ENCODE measurements at regions not wholly inside any gene's neighbourhood (a gene's known extent, or its start where the extent isn't known, plus 50 kb on each side); places are given as distances from the start of the nearest gene placed in this dataset.

GRCh38 chr4:38231626-38232025, 271.4 kb downstream of the PTTG2 start (continued):
- TF ChIP-seq, protein P1, sequence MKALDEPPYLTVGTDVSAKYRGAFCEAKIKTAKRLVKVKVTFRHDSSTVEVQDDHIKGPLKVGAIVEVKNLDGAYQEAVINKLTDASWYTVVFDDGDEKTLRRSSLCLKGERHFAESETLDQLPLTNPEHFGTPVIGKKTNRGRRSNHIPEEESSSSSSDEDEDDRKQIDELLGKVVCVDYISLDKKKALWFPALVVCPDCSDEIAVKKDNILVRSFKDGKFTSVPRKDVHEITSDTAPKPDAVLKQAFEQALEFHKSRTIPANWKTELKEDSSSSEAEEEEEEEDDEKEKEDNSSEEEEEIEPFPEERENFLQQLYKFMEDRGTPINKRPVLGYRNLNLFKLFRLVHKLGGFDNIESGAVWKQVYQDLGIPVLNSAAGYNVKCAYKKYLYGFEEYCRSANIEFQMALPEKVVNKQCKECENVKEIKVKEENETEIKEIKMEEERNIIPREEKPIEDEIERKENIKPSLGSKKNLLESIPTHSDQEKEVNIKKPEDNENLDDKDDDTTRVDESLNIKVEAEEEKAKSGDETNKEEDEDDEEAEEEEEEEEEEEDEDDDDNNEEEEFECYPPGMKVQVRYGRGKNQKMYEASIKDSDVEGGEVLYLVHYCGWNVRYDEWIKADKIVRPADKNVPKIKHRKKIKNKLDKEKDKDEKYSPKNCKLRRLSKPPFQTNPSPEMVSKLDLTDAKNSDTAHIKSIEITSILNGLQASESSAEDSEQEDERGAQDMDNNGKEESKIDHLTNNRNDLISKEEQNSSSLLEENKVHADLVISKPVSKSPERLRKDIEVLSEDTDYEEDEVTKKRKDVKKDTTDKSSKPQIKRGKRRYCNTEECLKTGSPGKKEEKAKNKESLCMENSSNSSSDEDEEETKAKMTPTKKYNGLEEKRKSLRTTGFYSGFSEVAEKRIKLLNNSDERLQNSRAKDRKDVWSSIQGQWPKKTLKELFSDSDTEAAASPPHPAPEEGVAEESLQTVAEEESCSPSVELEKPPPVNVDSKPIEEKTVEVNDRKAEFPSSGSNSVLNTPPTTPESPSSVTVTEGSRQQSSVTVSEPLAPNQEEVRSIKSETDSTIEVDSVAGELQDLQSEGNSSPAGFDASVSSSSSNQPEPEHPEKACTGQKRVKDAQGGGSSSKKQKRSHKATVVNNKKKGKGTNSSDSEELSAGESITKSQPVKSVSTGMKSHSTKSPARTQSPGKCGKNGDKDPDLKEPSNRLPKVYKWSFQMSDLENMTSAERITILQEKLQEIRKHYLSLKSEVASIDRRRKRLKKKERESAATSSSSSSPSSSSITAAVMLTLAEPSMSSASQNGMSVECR (CRISPR knock-in tag; IDR thresholded peaks at IDR 0.05; ENCODE audit: borderline replicate concordance): no peak
- TF ChIP-seq JUN (CRISPR knock-in tag; IDR thresholded peaks at IDR 0.05) (no peak), ZNF317 (CRISPR knock-in tag; IDR thresholded peaks at IDR 0.05; ENCODE audit: borderline replicate concordance, low read depth) (no peak), TEAD1 (CRISPR knock-in tag; IDR thresholded peaks at IDR 0.05) (no peak), ZBTB43 (CRISPR knock-in tag; IDR thresholded peaks at IDR 0.05) (no peak)
- TF ChIP-seq, protein P2, sequence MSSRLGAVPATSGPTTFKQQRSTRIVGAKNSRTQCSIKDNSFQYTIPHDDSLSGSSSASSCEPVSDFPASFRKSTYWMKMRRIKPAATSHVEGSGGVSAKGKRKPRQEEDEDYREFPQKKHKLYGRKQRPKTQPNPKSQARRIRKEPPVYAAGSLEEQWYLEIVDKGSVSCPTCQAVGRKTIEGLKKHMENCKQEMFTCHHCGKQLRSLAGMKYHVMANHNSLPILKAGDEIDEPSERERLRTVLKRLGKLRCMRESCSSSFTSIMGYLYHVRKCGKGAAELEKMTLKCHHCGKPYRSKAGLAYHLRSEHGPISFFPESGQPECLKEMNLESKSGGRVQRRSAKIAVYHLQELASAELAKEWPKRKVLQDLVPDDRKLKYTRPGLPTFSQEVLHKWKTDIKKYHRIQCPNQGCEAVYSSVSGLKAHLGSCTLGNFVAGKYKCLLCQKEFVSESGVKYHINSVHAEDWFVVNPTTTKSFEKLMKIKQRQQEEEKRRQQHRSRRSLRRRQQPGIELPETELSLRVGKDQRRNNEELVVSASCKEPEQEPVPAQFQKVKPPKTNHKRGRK (CRISPR knock-in tag; IDR thresholded peaks at IDR 0.05; ENCODE audit: borderline replicate concordance): no peak

GRCh38 chr4:38232741-38233140, 272.5 kb downstream of the PTTG2 start:
- ATAC-seq (no peak), DNase-seq (ENCODE audit: low spot score) (no peak)
- Mint-ChIP-seq H3K9me3 (peaks cover 13% of the 10 kb centered on the region), H3K4me1 (peaks cover 5% of the 10 kb centered on the region), H3K27me3 (ENCODE audit: low read depth) (no peaks in the 10 kb centered on the region; the same call in 1 of the 2 replicates), H3K4me3 (no peak overlapping the region), H3K36me3 (no peaks in the 10 kb centered on the region), H3K27ac (no peak overlapping the region)
- POLR2A ChIA-PET: no interaction called here
- TF ChIP-seq JUN (CRISPR knock-in tag; IDR thresholded peaks at IDR 0.05) (no peak), ZMAT4 (CRISPR knock-in tag; IDR thresholded peaks at IDR 0.05) (no peak), CBFB (CRISPR knock-in tag; IDR thresholded peaks at IDR 0.05; ENCODE audit: low read depth) (no peak), OVOL2 (CRISPR knock-in tag; IDR thresholded peaks at IDR 0.05; ENCODE audit: borderline replicate concordance) (no peak), ZSCAN18 (CRISPR knock-in tag; IDR thresholded peaks at IDR 0.05) (no peak), NFYB (CRISPR knock-in tag; conservative IDR thresholded peaks at IDR 0.05; ENCODE audit: low read depth) (no peak), ZNF138 (CRISPR knock-in tag; conservative IDR thresholded peaks at IDR 0.05) (no peak), GTF2I (CRISPR knock-in tag; conservative IDR thresholded peaks at IDR 0.05) (no peak), ZNF425 (CRISPR knock-in tag; conservative IDR thresholded peaks at IDR 0.05) (no peak), FOXJ3 (CRISPR knock-in tag; IDR thresholded peaks at IDR 0.05; ENCODE audit: borderline replicate concordance) (no peak), TP53 (CRISPR knock-in tag; IDR thresholded peaks at IDR 0.05) (no peak)
- TF ChIP-seq, protein P2 (CRISPR knock-in tag; IDR thresholded peaks at IDR 0.05; ENCODE audit: borderline replicate concordance): no peak
- CTCF ChIA-PET: interaction anchor here (1.0 kb wide), 1 partner anchor 53 kb away, joined by 3 read pairs; no protein-coding TSS in a partner anchor
